ENCODE measurements at regions not wholly inside any gene's neighbourhood (a gene's known extent, or its start where the extent isn't known, plus 50 kb on each side); places are given as distances from the start of the nearest gene placed in this dataset.
"Not testable (repeated sequence)": the region's sequence is repeated elsewhere in the genome, so short reads cannot be mapped to it uniquely, and the experiment has no call there.

DNA sequence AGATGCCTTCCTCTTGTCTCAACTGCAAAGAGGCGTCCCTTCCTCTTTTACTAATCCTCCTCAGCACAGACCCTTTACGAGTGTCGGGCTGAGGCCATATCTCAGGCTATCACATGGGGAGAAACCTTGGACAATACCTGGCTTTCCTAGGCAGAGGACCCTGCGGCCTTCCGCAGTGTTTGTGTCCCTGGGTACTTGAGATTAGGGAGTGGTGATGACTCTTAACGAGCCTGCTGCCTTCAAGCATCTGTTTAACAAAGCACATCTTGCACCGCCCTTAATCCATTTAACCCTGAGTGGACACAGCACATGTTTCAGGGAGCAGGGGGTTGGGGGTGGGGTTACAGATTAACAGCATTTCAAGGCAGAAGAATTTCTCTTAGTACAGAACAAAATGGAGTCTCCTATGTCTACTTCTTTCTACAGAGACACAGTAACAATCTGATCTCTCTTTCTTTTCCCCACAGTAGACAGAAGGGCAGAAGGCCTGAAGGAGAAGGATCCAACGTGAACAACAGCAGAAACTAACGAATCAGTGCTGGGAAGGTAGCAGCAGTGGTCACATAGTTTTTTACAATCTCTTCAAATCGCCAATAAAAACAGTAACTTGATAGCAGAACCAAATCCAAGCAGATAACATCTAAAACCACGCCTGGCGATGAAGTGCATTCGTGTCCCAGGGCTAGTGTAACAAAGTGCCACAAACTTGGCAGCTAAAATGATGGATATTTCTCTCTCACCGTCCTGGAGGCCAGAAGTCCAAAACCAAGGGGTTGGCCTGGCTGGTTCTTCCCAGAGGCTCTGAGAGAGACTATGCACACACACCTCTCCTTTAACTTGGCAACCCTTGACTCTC lies 272.4 kb downstream of the EIPR1 start:
- TF ChIP-seq, protein P1, sequence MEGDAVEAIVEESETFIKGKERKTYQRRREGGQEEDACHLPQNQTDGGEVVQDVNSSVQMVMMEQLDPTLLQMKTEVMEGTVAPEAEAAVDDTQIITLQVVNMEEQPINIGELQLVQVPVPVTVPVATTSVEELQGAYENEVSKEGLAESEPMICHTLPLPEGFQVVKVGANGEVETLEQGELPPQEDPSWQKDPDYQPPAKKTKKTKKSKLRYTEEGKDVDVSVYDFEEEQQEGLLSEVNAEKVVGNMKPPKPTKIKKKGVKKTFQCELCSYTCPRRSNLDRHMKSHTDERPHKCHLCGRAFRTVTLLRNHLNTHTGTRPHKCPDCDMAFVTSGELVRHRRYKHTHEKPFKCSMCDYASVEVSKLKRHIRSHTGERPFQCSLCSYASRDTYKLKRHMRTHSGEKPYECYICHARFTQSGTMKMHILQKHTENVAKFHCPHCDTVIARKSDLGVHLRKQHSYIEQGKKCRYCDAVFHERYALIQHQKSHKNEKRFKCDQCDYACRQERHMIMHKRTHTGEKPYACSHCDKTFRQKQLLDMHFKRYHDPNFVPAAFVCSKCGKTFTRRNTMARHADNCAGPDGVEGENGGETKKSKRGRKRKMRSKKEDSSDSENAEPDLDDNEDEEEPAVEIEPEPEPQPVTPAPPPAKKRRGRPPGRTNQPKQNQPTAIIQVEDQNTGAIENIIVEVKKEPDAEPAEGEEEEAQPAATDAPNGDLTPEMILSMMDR (conservative IDR thresholded peaks at IDR 0.05; ENCODE audit: low read length) = not testable (repeated sequence)
- TF ChIP-seq EZH2phosphoT487 (IDR thresholded peaks at IDR 0.05; ENCODE audit: borderline replicate concordance, low read depth, low read length) = not testable (repeated sequence)
